ENCODE measurements at regions not wholly inside any gene's neighbourhood (a gene's known extent, or its start where the extent isn't known, plus 50 kb on each side); places are given as distances from the start of the nearest gene placed in this dataset.

- WGBS, 4 donors: 37 to 52% (median 44%) methylated on average over 3 of the region's 3 CpGs
- no peaks in the 10 kb centered on the region for H3K4me1 ChIP-seq
- intact Hi-C loops (cut with DNase I): no loop called here
- H3K9me3 ChIP-seq: peaks cover 0 to 3% (median 0%) of the 10 kb centered on the region in 12 donors
- no peak for DNase-seq
- no peak overlapping the region for H3K4me3 ChIP-seq
- no peak overlapping the region for H3K27ac ChIP-seq
- no peak for ATAC-seq
- TF ChIP-seq POLR2A (IDR thresholded peaks at IDR 0.05) (no peak), CTCF (IDR thresholded peaks at IDR 0.05) (no peak)
- no peaks in the 10 kb centered on the region for H3K27me3 ChIP-seq
- H3K36me3 ChIP-seq: no peaks in the 10 kb centered on the region
These were observed 150.0 kb upstream of the RBFOX1 start for GRCh38 chr16:7182510-7183109.

GRCh38 chr16:7177875-7178274 is 154.8 kb upstream of the RBFOX1 start:
- Histone ChIP-seq H3K36me3 (no peaks in the 10 kb centered on the region), H3K4me1 (no peaks in the 10 kb centered on the region), H3K4me3 (no peak overlapping the region), H3K27me3 (no peaks in the 10 kb centered on the region), H3K9me3 (peaks cover 0 to 5% (median 0%) of the 10 kb centered on the region in 12 donors), H3K27ac (no peak overlapping the region)
- no peak for TF ChIP-seq POLR2A (IDR thresholded peaks at IDR 0.05)
- no peak for TF ChIP-seq CTCF (IDR thresholded peaks at IDR 0.05)
- 61 to 85% (median 74%) methylated on average over 2 of the region's 2 CpGs for WGBS, 4 donors
- ATAC-seq (no peak), DNase-seq (no peak)
- intact Hi-C loops (cut with DNase I): no loop called here

GRCh38 chr16:7171151-7171550 is 161.5 kb upstream of the RBFOX1 start:
- no peak for DNase-seq
- Histone ChIP-seq H3K27me3 (no peaks in the 10 kb centered on the region), H3K4me1 (no peaks in the 10 kb centered on the region), H3K27ac (no peak overlapping the region), H3K4me3 (no peak overlapping the region), H3K36me3 (no peaks in the 10 kb centered on the region), H3K9me3 (peaks cover 0 to 6% (median 0%) of the 10 kb centered on the region in 12 donors)
- intact Hi-C loops (cut with DNase I): no loop called here
- ATAC-seq: no peak
- no peak for TF ChIP-seq CTCF (IDR thresholded peaks at IDR 0.05)
- 86 to 92% (median 89%) methylated on average over 3 of the region's 3 CpGs for WGBS, 4 donors

- Histone ChIP-seq H3K36me3 (no peaks in the 10 kb centered on the region), H3K9me3 (peaks cover 0 to 6% (median 0%) of the 10 kb centered on the region in 12 donors), H3K27me3 (no peaks in the 10 kb centered on the region), H3K4me1 (no peaks in the 10 kb centered on the region), H3K27ac (no peak overlapping the region), H3K4me3 (no peak overlapping the region)
- intact Hi-C loops (cut with DNase I): no loop called here
- no peak for DNase-seq
- ATAC-seq: no peak
- TF ChIP-seq POLR2A (IDR thresholded peaks at IDR 0.05) (no peak), CTCF (IDR thresholded peaks at IDR 0.05) (no peak)
- WGBS, 4 donors: 72 to 78% (median 74%) methylated on average over 6 of the region's 6 CpGs
These were observed 165.0 kb upstream of the RBFOX1 start for GRCh38 chr16:7167626-7168025.

Data from heart left ventricle (tissue), 16 donors.